HEK293 (cell line): ENCODE measurements at regions not wholly inside any gene's neighbourhood (a gene's known extent, or its start where the extent isn't known, plus 50 kb on each side); places are given as distances from the start of the nearest gene placed in this dataset.

Experiments
- CTCF ChIA-PET: fragments of 350-600 bp; formaldehyde crosslinking; extraction: SDS; loops from one replicate; lab custom pipeline; 2021; ENCODE audit warnings: antibody characterized with exemption; lab: Yijun Ruan, JAX
- POLR2A ChIA-PET: fragments of 300-600 bp; formaldehyde crosslinking; extraction: SDS; loops from one replicate; lab custom pipeline; 2020; ENCODE audit warnings: antibody characterized with exemption, inconsistent platforms; lab: Yijun Ruan, JAX
- H3K27ac ChIP-seq: fragments of 200-500 bp; sonication (Bioruptor generic); 2 replicates; pipeline ENCODE4 v1.5.1; 2014; ENCODE audit warnings: low read depth, low read length, control low read depth, inconsistent platforms; ENCODE audit errors: extremely low read depth
- H3K36me3 ChIP-seq, 2 experiments: fragments of 200-500 bp in 1 of 2; sonication (Bioruptor generic) in 1 of 2; 1 replicate in 1 of 2; 2 replicates in 1 of 2; pipeline ENCODE4 v1.5.1; 2014 to 2017; ENCODE audit warnings: inconsistent platforms in 2 of 2, low read length in 2 of 2; ENCODE audit not compliant: control insufficient read depth in 2 of 2, insufficient read depth in 1 of 2
- H3K4me1 ChIP-seq: fragments of 200-500 bp; sonication (Bioruptor generic); 2 replicates; pipeline ENCODE4 v1.5.1; 2014; ENCODE audit warnings: mild to moderate bottlenecking, low read length, inconsistent platforms; ENCODE audit not compliant: control insufficient read depth, insufficient read depth
- H3K4me3 ChIP-seq: 2 replicates; pipeline ENCODE4 v1.5.1; 2011; ENCODE audit warnings: low read depth, mild to moderate bottlenecking, control low read depth, low read length, moderate library complexity
- H3K9me3 ChIP-seq: fragments of 200-500 bp; sonication (Bioruptor generic); 2 replicates; pipeline ENCODE4 v1.5.1; 2014; ENCODE audit warnings: low read depth, low read length, inconsistent platforms; ENCODE audit not compliant: control insufficient read depth, insufficient read depth
- ZIC2 ChIP-seq: fragments of 450-650 bp; formaldehyde crosslinking; IDR thresholded peaks from 2 replicates; pipeline ENCODE4 v1.5.1; 2016; ENCODE audit warnings: missing biosample characterization, missing genetic modification characterization
- ZNF112 ChIP-seq: fragments of 450-650 bp; formaldehyde crosslinking; IDR thresholded peaks from 2 replicates; pipeline ENCODE4 v1.5.0; 2017; ENCODE audit warnings: missing biosample characterization, missing genetic modification characterization
- ZNF121 ChIP-seq: fragments of 450-650 bp; formaldehyde crosslinking; IDR thresholded peaks from 2 replicates; pipeline ENCODE4 v1.5.1; 2016; ENCODE audit warnings: missing biosample characterization, missing genetic modification characterization
- ZNF202 ChIP-seq: fragments of 450-650 bp; formaldehyde crosslinking; IDR thresholded peaks from 2 replicates; pipeline ENCODE4 v1.5.1; 2016; ENCODE audit warnings: missing biosample characterization, missing genetic modification characterization, borderline replicate concordance
- ZNF292 ChIP-seq: fragments of 450-650 bp; formaldehyde crosslinking; IDR thresholded peaks from 2 replicates; pipeline ENCODE4 v1.5.1; 2016; ENCODE audit warnings: low read depth, missing biosample characterization, missing genetic modification characterization, borderline replicate concordance
- ZNF473 ChIP-seq: fragments of 450-650 bp; formaldehyde crosslinking; IDR thresholded peaks from 2 replicates; pipeline ENCODE4 v1.5.1; 2017; ENCODE audit warnings: missing biosample characterization, missing genetic modification characterization
- ZNF626 ChIP-seq: fragments of 450-650 bp; sonication (Bioruptor Pico); formaldehyde crosslinking; IDR thresholded peaks from 2 replicates; pipeline ENCODE4 v1.5.1; 2018; ENCODE audit warnings: missing biosample characterization, missing genetic modification characterization, inconsistent platforms
- ZNF654 ChIP-seq: fragments of 450-650 bp; formaldehyde crosslinking; IDR thresholded peaks from 2 replicates; pipeline ENCODE4 v1.5.1; 2016; ENCODE audit warnings: low read depth, missing biosample characterization, missing genetic modification characterization
- TF ChIP-seq, protein P1 (sequence below): fragments of 450-650 bp; formaldehyde crosslinking; IDR thresholded peaks from 2 replicates; pipeline ENCODE4 v1.5.1; 2016; ENCODE audit warnings: missing biosample characterization, missing genetic modification characterization
- TF ChIP-seq, protein P2 (sequence below): IDR thresholded peaks from 2 replicates; pipeline ENCODE4 v1.6.1; 2011; ENCODE audit warnings: mild to moderate bottlenecking, low read depth, low read length, borderline replicate concordance
- TF ChIP-seq, protein P3 (sequence below): fragments of 450-650 bp; formaldehyde crosslinking; IDR thresholded peaks from 2 replicates; pipeline ENCODE4 v1.5.1; 2016; ENCODE audit warnings: missing biosample characterization, missing genetic modification characterization
- TF ChIP-seq, protein P4 (sequence below): fragments of 450-650 bp; formaldehyde crosslinking; IDR thresholded peaks from 2 replicates; pipeline ENCODE4 v1.5.0; 2017; ENCODE audit warnings: missing biosample characterization, missing genetic modification characterization, borderline replicate concordance
- TF ChIP-seq, protein P5 (sequence below): fragments of 450-650 bp; formaldehyde crosslinking; IDR thresholded peaks from 2 replicates; pipeline ENCODE4 v1.5.1; 2017; ENCODE audit warnings: missing biosample characterization, missing genetic modification characterization
- TF ChIP-seq, protein P6 (sequence below): fragments of 450-650 bp; formaldehyde crosslinking; IDR thresholded peaks from 2 replicates; pipeline ENCODE4 v1.5.1; 2016; ENCODE audit warnings: missing biosample characterization, missing genetic modification characterization, borderline replicate concordance
- TF ChIP-seq, protein P7 (sequence below): fragments of 450-650 bp; formaldehyde crosslinking; IDR thresholded peaks from 2 replicates; pipeline ENCODE4 v1.5.1; 2016; ENCODE audit warnings: missing biosample characterization, missing genetic modification characterization

DNA sequence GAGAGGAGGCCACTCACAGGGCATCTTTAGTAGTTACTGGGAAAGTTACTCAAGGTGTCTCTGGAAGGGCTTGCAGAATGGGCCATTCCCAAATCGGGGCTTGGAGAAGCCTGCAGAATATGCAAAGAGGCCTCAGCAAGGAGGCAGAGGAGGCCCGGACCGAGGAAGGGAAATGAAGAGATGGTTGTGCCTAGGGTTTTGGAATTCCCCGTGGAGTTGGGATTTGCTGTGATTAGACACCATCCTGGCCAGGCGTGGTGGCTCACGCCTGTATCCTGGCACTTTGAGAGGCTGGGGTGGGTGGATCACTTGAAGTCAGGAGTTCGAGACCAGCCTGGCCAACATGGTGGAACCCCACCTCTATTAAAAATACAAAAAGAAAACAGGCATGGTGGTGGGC is 193.0 kb downstream of the IRF8 start:
- TF ChIP-seq ZNF654 (tag by site-specific recombination) (no peak), ZNF626 (tag by site-specific recombination) (no peak), ZNF202 (tag by site-specific recombination) (no peak), ZNF121 (tag by site-specific recombination) (no peak), ZNF473 (tag by site-specific recombination) (no peak)
- TF ChIP-seq, protein P1, sequence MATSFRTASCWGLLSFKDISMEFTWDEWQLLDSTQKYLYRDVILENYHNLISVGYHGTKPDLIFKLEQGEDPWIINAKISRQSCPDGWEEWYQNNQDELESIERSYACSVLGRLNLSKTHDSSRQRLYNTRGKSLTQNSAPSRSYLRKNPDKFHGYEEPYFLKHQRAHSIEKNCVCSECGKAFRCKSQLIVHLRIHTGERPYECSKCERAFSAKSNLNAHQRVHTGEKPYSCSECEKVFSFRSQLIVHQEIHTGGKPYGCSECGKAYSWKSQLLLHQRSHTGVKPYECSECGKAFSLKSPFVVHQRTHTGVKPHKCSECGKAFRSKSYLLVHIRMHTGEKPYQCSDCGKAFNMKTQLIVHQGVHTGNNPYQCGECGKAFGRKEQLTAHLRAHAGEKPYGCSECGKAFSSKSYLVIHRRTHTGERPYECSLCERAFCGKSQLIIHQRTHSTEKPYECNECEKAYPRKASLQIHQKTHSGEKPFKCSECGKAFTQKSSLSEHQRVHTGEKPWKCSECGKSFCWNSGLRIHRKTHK (tag by site-specific recombination): no peak
- TF ChIP-seq, protein P2, sequence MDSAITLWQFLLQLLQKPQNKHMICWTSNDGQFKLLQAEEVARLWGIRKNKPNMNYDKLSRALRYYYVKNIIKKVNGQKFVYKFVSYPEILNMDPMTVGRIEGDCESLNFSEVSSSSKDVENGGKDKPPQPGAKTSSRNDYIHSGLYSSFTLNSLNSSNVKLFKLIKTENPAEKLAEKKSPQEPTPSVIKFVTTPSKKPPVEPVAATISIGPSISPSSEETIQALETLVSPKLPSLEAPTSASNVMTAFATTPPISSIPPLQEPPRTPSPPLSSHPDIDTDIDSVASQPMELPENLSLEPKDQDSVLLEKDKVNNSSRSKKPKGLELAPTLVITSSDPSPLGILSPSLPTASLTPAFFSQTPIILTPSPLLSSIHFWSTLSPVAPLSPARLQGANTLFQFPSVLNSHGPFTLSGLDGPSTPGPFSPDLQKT: no peak
- TF ChIP-seq, protein P3, sequence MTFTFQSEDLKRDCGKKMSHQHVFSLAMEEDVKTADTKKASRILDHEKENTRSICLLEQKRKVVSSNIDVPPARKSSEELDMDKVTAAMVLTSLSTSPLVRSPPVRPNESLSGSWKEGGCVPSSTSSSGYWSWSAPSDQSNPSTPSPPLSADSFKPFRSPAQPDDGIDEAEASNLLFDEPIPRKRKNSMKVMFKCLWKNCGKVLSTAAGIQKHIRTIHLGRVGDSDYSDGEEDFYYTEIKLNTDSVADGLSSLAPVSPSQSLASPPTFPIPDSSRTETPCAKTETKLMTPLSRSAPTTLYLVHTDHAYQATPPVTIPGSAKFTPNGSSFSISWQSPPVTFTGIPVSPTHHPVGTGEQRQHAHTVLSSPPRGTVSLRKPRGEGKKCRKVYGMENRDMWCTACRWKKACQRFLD (tag by site-specific recombination): no peak
- TF ChIP-seq, protein P4, sequence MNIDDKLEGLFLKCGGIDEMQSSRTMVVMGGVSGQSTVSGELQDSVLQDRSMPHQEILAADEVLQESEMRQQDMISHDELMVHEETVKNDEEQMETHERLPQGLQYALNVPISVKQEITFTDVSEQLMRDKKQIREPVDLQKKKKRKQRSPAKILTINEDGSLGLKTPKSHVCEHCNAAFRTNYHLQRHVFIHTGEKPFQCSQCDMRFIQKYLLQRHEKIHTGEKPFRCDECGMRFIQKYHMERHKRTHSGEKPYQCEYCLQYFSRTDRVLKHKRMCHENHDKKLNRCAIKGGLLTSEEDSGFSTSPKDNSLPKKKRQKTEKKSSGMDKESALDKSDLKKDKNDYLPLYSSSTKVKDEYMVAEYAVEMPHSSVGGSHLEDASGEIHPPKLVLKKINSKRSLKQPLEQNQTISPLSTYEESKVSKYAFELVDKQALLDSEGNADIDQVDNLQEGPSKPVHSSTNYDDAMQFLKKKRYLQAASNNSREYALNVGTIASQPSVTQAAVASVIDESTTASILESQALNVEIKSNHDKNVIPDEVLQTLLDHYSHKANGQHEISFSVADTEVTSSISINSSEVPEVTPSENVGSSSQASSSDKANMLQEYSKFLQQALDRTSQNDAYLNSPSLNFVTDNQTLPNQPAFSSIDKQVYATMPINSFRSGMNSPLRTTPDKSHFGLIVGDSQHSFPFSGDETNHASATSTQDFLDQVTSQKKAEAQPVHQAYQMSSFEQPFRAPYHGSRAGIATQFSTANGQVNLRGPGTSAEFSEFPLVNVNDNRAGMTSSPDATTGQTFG (tag by site-specific recombination): no peak
- TF ChIP-seq, protein P5, sequence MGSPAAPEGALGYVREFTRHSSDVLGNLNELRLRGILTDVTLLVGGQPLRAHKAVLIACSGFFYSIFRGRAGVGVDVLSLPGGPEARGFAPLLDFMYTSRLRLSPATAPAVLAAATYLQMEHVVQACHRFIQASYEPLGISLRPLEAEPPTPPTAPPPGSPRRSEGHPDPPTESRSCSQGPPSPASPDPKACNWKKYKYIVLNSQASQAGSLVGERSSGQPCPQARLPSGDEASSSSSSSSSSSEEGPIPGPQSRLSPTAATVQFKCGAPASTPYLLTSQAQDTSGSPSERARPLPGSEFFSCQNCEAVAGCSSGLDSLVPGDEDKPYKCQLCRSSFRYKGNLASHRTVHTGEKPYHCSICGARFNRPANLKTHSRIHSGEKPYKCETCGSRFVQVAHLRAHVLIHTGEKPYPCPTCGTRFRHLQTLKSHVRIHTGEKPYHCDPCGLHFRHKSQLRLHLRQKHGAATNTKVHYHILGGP (tag by site-specific recombination): no peak
- ChIA-PET CTCF (interaction anchor here (1.0 kb wide), 1 partner anchor 428 kb away, joined by 4 read pairs; no protein-coding TSS in a partner anchor), POLR2A (no interaction called here)
- Histone ChIP-seq H3K27ac (no peak overlapping the region), H3K4me3 (no peak overlapping the region), H3K36me3 (no peaks in the 10 kb centered on the region), H3K9me3 (no peaks in the 10 kb centered on the region), H3K4me1 (no peaks in the 10 kb centered on the region)

DNA sequence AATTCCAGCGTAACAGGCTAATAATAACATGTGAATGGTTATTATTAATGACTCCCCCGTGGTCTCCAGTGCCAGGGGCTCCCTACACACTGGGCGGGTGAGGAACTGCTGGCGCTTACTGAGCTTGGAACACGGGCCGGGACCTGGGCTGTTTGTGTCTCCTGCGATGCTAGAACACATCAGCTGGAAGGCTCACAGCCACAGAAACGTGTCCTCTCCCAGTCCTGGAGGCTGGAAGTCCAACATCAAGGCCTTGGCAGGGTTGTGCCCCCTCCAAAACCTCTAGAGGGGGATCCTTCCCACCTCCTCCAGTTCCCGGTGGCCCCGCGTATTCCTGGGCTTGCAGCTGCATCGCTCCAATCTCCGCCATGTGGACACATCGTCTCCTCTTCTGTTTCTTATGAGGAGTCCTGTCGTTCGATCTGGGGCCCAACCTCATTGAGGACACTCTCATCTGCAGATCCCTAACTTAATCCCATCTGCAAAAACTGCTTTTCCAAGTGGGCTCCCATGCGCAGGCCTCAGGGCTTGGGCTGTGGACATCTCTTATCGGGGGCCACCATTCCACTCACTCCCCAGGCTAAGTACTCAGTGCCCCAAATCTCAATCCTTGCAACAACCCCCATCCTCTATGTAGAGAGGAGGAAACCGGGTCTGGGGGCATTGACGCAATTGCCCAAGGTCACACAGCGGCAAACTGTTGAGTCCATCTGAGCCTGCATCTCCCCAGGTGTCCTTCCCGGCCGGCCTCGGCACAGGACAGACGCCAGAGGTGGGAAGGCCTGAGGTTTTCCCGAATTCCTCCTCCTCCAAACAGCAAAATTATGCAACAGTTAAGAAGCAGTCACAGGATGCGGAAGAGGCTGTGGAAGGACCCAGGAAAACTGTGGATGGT is 193.9 kb downstream of the IRF8 start:
- Histone ChIP-seq H3K4me1 (no peaks in the 10 kb centered on the region), H3K4me3 (no peak overlapping the region), H3K27ac (no peak overlapping the region), H3K9me3 (no peaks in the 10 kb centered on the region), H3K36me3 (no peaks in the 10 kb centered on the region)
- CTCF ChIA-PET: interaction anchor here (0.6 kb wide), 1 partner anchor 271 kb away, joined by 3 read pairs; no protein-coding TSS in a partner anchor
- POLR2A ChIA-PET: no interaction called here
- TF ChIP-seq ZNF112 (tag by site-specific recombination): no peak
- no peak for TF ChIP-seq ZIC2 (tag by site-specific recombination)
- no peak for TF ChIP-seq ZNF292 (tag by site-specific recombination)
- TF ChIP-seq, protein P6, sequence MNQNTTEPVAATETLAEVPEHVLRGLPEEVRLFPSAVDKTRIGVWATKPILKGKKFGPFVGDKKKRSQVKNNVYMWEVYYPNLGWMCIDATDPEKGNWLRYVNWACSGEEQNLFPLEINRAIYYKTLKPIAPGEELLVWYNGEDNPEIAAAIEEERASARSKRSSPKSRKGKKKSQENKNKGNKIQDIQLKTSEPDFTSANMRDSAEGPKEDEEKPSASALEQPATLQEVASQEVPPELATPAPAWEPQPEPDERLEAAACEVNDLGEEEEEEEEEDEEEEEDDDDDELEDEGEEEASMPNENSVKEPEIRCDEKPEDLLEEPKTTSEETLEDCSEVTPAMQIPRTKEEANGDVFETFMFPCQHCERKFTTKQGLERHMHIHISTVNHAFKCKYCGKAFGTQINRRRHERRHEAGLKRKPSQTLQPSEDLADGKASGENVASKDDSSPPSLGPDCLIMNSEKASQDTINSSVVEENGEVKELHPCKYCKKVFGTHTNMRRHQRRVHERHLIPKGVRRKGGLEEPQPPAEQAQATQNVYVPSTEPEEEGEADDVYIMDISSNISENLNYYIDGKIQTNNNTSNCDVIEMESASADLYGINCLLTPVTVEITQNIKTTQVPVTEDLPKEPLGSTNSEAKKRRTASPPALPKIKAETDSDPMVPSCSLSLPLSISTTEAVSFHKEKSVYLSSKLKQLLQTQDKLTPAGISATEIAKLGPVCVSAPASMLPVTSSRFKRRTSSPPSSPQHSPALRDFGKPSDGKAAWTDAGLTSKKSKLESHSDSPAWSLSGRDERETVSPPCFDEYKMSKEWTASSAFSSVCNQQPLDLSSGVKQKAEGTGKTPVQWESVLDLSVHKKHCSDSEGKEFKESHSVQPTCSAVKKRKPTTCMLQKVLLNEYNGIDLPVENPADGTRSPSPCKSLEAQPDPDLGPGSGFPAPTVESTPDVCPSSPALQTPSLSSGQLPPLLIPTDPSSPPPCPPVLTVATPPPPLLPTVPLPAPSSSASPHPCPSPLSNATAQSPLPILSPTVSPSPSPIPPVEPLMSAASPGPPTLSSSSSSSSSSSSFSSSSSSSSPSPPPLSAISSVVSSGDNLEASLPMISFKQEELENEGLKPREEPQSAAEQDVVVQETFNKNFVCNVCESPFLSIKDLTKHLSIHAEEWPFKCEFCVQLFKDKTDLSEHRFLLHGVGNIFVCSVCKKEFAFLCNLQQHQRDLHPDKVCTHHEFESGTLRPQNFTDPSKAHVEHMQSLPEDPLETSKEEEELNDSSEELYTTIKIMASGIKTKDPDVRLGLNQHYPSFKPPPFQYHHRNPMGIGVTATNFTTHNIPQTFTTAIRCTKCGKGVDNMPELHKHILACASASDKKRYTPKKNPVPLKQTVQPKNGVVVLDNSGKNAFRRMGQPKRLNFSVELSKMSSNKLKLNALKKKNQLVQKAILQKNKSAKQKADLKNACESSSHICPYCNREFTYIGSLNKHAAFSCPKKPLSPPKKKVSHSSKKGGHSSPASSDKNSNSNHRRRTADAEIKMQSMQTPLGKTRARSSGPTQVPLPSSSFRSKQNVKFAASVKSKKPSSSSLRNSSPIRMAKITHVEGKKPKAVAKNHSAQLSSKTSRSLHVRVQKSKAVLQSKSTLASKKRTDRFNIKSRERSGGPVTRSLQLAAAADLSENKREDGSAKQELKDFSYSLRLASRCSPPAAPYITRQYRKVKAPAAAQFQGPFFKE: no peak
- TF ChIP-seq, protein P7, sequence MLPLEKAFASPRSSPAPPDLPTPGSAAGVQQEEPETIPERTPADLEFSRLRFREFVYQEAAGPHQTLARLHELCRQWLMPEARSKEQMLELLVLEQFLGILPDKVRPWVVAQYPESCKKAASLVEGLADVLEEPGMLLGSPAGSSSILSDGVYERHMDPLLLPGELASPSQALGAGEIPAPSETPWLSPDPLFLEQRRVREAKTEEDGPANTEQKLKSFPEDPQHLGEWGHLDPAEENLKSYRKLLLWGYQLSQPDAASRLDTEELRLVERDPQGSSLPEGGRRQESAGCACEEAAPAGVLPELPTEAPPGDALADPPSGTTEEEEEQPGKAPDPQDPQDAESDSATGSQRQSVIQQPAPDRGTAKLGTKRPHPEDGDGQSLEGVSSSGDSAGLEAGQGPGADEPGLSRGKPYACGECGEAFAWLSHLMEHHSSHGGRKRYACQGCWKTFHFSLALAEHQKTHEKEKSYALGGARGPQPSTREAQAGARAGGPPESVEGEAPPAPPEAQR (tag by site-specific recombination): no peak
